A673 (cell line): ENCODE measurements at regions not wholly inside any gene's neighbourhood (a gene's known extent, or its start where the extent isn't known, plus 50 kb on each side); places are given as distances from the start of the nearest gene placed in this dataset.

ENCODE experiments used
- BruUV-seq: library from RNA; stranded (reverse); fragments of 400-500 nt; replicated peaks from 2 replicates; lab custom pipeline; 2021; lab: Mats Ljungman, UMichigan
- CTCF ChIA-PET: fragments of 300-600 bp; sonication (Branson Sonifier 250); formaldehyde crosslinking; loops from one replicate; lab custom pipeline; 2022; ENCODE audit warnings: antibody characterized with exemption; lab: Charles Lee
- POLR2A ChIA-PET: fragments of 300-600 bp; sonication (Branson Sonifier 250); formaldehyde crosslinking; loops from one replicate; lab custom pipeline; 2022; ENCODE audit warnings: antibody characterized with exemption; ENCODE audit not compliant: low non-redundant PET; lab: Charles Lee
- DNase-seq: peaks from one replicate; pipeline ENCODE4 v3.0.0-alpha.2; 2015; ENCODE audit warnings: low spot score
- H3K27ac ChIP-seq: fragments of 200-600 bp; sonication (generic); 2 replicates; pipeline ENCODE4 v1.5.1; 2016; ENCODE audit warnings: mixed run types, low read depth, mild to moderate bottlenecking, mixed read lengths, antibody characterized with exemption, low read length; ENCODE audit not compliant: poor library complexity, severe bottlenecking
- H3K27me3 ChIP-seq: fragments of 200-600 bp; sonication (generic); replicated peaks from 2 replicates; pipeline ENCODE4 v1.6.1; 2017; ENCODE audit warnings: mixed run types, low read depth, mild to moderate bottlenecking, mixed read lengths, antibody characterized with exemption, low read length; ENCODE audit not compliant: insufficient read depth, poor library complexity
- H3K36me3 ChIP-seq: fragments of 200-600 bp; sonication (generic); 2 replicates; pipeline ENCODE4 v1.6.1; 2016; ENCODE audit warnings: mixed run types, mild to moderate bottlenecking, mixed read lengths, antibody characterized with exemption, low read length; ENCODE audit not compliant: insufficient read depth, poor library complexity, severe bottlenecking
- H3K4me1 ChIP-seq: fragments of 200-600 bp; sonication (generic); 2 replicates; pipeline ENCODE4 v1.6.1; 2017; ENCODE audit warnings: mixed run types, mild to moderate bottlenecking, mixed read lengths, antibody characterized with exemption, low read length; ENCODE audit not compliant: insufficient read depth, poor library complexity, severe bottlenecking
- H3K4me3 ChIP-seq: fragments of 200-600 bp; sonication (generic); 2 replicates; pipeline ENCODE4 v1.5.1; 2016; ENCODE audit warnings: low read depth, mixed run types, mild to moderate bottlenecking, mixed read lengths, low read length; ENCODE audit not compliant: poor library complexity, severe bottlenecking
- H3K9me3 ChIP-seq: fragments of 200-600 bp; sonication (generic); 2 replicates; pipeline ENCODE4 v1.6.1; 2016; ENCODE audit warnings: mixed run types, low read depth, mild to moderate bottlenecking, mixed read lengths, antibody characterized with exemption, low read length; ENCODE audit not compliant: poor library complexity, severe bottlenecking
- CTCF ChIP-seq: fragments of 300-800, 200-600 bp; sonication (generic); conservative IDR thresholded peaks from 2 replicates; pipeline ENCODE4 v1.5.1; 2017; ENCODE audit warnings: low read depth, mild to moderate bottlenecking, antibody characterized with exemption, low read length, moderate library complexity, mixed read lengths
- EZH2 ChIP-seq: fragments of 200-600 bp; sonication (generic); IDR thresholded peaks from 2 replicates; pipeline ENCODE4 v1.6.1; 2017; ENCODE audit warnings: borderline replicate concordance, low read depth, mild to moderate bottlenecking, mixed read lengths, antibody characterized with exemption, low read length; ENCODE audit not compliant: poor library complexity, severe bottlenecking
- intact Hi-C: fragments of 100-400 bp; cut with micrococcal nuclease; formaldehyde crosslinking; loops from one replicate; pipeline ENCODE4 v1.10.0; 2022; ENCODE audit not compliant: unreplicated experiment

GRCh38 chr12:60704171-60704914 lies 1108.5 kb downstream of the SLC16A7 start:
- Histone ChIP-seq H3K27ac (no peak overlapping the region), H3K4me1 (no peaks in the 10 kb centered on the region), H3K9me3 (no peaks in the 10 kb centered on the region), H3K4me3 (no peak overlapping the region), H3K27me3 (no peaks in the 10 kb centered on the region), H3K36me3 (no peaks in the 10 kb centered on the region)
- TF ChIP-seq EZH2 (no peak), CTCF (no peak)
- intact Hi-C loops: no loop called here
- POLR2A ChIA-PET: no interaction called here
- CTCF ChIA-PET: no interaction called here
- no peak for DNase-seq
- no TSS peak for BruUV-seq

GRCh38 chr12:60710246-60710645 lies 1114.4 kb downstream of the SLC16A7 start:
- intact Hi-C loops: no loop called here
- Histone ChIP-seq H3K4me3 (no peak overlapping the region), H3K36me3 (no peaks in the 10 kb centered on the region), H3K4me1 (no peaks in the 10 kb centered on the region), H3K27ac (no peak overlapping the region), H3K27me3 (no peaks in the 10 kb centered on the region), H3K9me3 (no peaks in the 10 kb centered on the region)
- no peak for DNase-seq
- TF ChIP-seq EZH2 (no peak), CTCF (no peak)
- CTCF ChIA-PET: no interaction called here
- no TSS peak for BruUV-seq
- POLR2A ChIA-PET: no interaction called here

GRCh38 chr12:60714141-60714900 lies 1118.5 kb downstream of the SLC16A7 start:
- TF ChIP-seq EZH2: no peak
- no peak for TF ChIP-seq CTCF
- no peak overlapping the region for H3K4me3 ChIP-seq
- POLR2A ChIA-PET: no interaction called here
- H3K36me3 ChIP-seq: no peaks in the 10 kb centered on the region
- intact Hi-C loops: no loop called here
- H3K9me3 ChIP-seq: no peaks in the 10 kb centered on the region
- H3K4me1 ChIP-seq: no peaks in the 10 kb centered on the region
- DNase-seq: no peak
- CTCF ChIA-PET: interaction anchor here (0.7 kb wide), 1 partner anchor 1494 kb away, joined by 6 read pairs; no protein-coding TSS in a partner anchor
- no TSS peak for BruUV-seq
- no peaks in the 10 kb centered on the region for H3K27me3 ChIP-seq
- H3K27ac ChIP-seq: no peak overlapping the region
